HG03175 (cell line): ENCODE measurements at regions not wholly inside any gene's neighbourhood (a gene's known extent, or its start where the extent isn't known, plus 50 kb on each side); places are given as distances from the start of the nearest gene placed in this dataset.
"Not testable (repeated sequence)": the region's sequence is repeated elsewhere in the genome, so short reads cannot be mapped to it uniquely, and the experiment has no call there.

Source experiments
- ATAC-seq: cut with Tn5 transposase; IDR thresholded peaks from one replicate; pipeline ENCODE4 v1.9.1; 2021; ENCODE audit warnings: mild to moderate bottlenecking, moderate library complexity; ENCODE audit not compliant: unreplicated experiment

GRCh38 chr6:120931520-120932180 is 402.6 kb downstream of the TBC1D32 start:
- not testable (repeated sequence) for ATAC-seq

DNA sequence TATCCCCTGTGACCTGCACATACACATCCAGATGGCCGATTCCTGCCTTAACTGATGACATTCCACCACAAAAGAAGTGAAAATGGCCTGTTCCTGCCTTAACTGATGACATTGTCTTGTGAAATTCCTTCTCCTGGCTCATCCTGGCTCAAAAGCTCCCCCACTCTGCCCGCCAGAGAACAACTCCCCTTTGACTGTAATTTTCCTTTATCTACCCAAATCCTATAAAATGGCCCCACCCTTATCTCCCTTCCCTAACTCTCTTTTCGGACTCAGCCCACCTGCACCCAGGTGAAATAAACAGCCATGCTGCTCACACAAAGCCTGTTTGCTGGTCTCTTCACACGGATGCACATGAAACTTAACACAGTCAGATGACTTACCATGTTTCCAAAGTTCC is 403.8 kb downstream of the TBC1D32 start:
- not testable (repeated sequence) for ATAC-seq

GRCh38 chr6:120924214-120924613 is 410.1 kb downstream of the TBC1D32 start:
- ATAC-seq, result no peak

- ATAC-seq, result peak; percentile 54
Observed at GRCh38 chr6:120918137-120918536, 416.1 kb downstream of the TBC1D32 start.

- no peak for ATAC-seq
Observed at GRCh38 chr6:120916844-120917243, 417.4 kb downstream of the TBC1D32 start.

GRCh38 chr6:120913486-120913885 is 420.8 kb downstream of the TBC1D32 start:
- no peak for ATAC-seq

DNA sequence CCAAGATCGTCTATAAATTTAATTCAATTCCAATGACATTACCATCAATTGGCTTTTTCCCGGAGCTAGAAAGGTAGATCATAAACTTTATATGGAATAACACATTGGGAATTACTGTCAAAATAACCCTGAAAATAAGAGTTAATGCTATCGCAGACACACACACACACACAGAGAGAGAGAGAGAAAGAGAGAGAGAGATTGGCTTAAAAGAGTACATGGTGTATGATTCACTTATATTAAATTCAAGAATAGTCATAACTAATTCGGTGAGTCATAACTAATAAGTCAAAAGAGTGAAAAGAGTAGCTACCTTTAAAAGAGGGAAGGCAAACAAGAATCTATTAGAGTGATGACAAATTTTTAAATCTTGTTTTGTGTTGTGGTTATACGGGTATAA is 425.5 kb downstream of the TBC1D32 start:
- no peak for ATAC-seq

DNA sequence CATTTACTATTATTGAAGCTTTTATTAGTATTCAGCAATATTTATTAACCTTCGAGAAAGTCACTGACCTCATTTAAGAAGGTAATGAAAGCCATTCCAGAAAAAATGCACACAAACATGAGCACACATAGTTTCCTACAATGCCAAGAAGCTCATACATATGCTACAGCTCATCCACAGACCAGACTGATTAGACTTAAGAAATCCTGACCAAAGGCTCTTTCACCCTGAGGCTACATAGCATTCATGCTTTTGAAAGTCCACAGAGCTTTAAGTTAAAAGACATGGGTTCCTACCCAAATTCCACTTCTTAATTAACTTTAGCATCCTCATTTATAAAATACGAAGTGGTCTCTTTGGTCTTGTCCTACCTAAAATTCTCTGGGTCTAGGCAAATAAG is 430.4 kb downstream of the TBC1D32 start:
- ATAC-seq, result no peak

DNA sequence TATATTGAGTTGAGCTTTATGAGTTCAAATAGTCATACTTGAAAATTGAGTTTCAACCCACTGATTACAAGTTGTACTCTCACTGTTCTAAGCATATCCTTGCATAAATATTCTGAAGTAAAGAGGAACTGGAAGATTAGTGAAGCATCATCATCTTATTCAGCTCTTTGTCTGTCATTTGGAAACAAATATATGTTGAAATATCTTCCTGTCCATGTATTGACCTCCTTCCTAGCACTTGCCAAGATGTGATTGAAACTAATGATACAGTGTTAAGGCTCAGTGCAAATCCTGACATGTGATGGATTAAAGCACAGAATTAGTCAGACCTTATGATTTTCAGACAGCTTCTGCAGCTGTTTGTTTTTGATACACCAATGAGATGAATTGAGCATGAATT is 434.3 kb downstream of the TBC1D32 start:
- ATAC-seq, result peak; percentile 44

DNA sequence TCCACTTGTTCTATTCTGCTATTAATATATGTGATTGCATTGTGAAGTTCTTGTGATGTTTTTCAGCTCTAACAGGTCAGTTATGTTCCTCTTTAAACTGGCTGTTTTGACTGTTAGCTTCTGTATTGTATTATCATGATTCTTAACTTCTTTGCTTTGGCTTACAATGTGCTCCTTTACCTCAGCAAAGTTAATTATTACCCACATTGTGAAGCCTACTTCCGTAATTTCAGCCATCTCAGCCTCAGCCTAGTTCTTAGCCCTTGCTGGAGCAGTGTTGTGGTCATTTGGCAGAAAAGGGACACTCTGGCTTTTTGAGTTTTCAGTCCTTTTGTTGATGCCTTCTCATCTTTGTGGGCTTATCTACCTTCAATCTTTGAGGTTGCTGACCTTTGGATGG is 440.2 kb downstream of the TBC1D32 start:
- peak; percentile 95 for ATAC-seq

- ATAC-seq, result no peak
Observed at GRCh38 chr6:120876931-120877330, 457.3 kb downstream of the TBC1D32 start.

DNA sequence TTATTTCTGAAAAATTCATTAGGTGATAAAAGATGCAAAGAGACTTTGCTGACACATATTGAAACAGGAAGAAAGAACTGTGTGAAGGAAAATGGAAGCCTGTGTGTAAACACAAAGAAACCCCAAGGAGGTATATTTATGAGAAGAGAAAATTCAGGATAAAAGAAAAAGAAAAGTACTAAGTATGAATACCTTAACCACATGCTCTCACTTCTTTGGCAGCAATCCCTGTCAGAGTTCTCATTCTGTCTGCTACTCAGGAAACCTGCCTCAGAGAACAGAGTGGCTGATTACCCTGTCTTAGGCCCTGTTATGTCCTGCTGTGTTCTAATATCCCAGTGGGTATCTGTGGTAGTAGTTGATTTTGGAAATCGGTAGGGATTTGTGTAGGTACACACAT is 457.9 kb downstream of the TBC1D32 start:
- peak; percentile 73 for ATAC-seq

- peak; percentile 63 for ATAC-seq
Observed at GRCh38 chr6:120875900-120876299, 458.4 kb downstream of the TBC1D32 start.

DNA sequence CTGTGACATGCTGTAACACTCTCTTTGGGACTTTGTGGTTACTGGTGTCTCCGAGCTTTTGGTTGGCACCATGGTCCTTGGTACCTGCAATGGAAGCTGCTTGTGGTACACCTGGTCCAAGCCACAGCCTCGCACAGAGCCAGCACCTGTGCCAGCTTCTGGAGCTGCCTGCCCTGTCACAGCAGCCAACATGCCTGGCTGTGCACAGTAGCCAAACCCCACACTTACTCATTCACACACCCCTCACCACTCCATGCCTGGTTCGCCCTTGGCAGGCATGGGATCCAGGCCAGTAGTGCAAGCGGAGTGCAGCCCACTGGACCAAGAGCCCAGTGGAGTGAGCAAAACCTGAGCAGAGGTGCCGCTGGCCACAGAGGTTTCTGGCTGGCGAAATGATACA is 459.9 kb downstream of the TBC1D32 start:
- ATAC-seq, result no peak

DNA sequence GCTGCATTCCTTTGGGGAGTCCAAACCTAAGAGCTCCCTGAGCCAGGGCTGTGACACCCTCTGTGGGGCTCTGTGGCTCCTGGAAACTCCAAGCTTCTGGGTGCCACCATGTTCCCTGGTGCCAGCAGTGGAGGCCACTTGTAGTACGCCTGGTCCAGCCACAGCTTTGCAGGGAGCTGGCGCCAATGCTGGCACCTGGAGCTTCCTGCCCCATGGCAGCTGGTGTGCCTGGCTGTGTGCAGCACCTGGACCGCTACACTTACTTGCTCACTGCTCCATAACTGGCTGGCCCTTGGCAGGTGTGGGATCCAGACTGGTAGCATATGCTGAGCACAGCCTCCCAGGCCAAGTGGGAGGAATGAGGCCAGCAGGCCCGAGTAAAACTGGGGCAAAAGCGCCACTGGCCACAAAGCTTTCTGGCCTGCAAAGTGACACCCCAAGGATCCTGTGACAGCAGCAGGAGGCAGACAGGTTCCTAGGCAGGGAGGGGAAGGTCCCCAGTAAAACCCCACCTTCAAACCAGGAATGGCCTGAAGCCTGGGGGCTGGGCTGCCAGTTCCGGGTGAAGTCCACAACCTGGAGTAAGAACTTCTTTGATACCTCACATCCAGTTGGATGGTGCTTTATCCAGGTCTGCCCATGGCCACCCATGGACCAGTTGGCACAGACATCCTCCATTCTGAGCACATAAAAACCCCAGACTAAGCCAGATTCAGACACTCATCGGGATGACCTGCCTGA is 461.0 kb downstream of the TBC1D32 start:
- no peak for ATAC-seq

GRCh38 chr6:120872262-120872578 is 462.1 kb downstream of the TBC1D32 start:
- no peak for ATAC-seq

- no peak for ATAC-seq
Observed at GRCh38 chr6:120871416-120872261, 462.6 kb downstream of the TBC1D32 start.

DNA sequence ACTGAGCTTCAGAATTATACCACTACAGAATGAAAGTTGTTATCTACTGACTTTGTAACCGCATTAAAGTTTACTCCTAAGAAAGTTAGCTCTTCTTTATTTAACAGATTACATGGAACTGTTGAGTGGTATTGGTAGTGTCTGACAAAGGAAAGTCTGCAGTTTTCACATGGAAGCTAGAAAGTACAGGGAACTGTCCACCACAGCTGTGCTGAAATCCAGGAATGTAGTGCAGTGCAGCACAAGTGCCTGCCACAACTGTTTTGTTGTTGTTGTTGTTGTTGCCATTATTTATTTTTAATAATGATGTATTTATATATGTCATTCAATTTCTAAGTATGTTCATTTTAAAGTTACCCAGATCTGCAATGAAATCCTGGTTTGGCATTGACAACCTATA is 464.9 kb downstream of the TBC1D32 start:
- no peak for ATAC-seq

- ATAC-seq, result no peak
Observed at GRCh38 chr6:120857422-120857821, 476.9 kb downstream of the TBC1D32 start.

DNA sequence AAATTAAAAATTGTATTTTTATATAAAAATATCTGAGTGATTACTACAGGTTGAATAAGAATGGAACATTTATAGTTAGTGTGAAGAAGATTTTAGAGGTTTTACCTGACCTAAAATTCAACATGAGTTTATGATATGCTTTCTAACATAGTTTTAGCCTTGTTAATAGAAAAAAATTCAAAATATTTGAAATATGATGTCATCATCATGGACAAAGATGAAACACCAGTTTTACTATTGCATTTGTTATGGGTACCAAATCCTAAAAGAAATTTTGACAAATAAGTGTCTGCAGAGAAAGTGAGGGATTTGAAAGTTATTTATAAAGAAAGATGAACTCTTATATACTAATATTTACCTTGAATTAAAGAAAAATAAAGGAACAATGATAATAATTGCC is 479.7 kb downstream of the TBC1D32 start:
- no peak for ATAC-seq

- no peak for ATAC-seq
Observed at GRCh38 chr6:120853489-120853888, 480.8 kb downstream of the TBC1D32 start.
